Natural killer cell treated with Interleukin-12 subunit alpha and Interleukin-12 subunit beta and Interleukin-15 and Interleukin-18, amount 100 ng/mL, for 72 hours (primary cell): ENCODE measurements at regions not wholly inside any gene's neighbourhood (a gene's known extent, or its start where the extent isn't known, plus 50 kb on each side); places are given as distances from the start of the nearest gene placed in this dataset.

Experiments
- ATAC-seq, 2 donors: fragments of 150-1000 bp; cut with Tn5 transposase in 1 of 2; sonication (Bioruptor Pico), chemical (Tn5 transposase) in 1 of 2; 2 replicates each; pipeline ENCODE4 v1.10.0; 2021
- DNase-seq: peaks from one replicate; pipeline ENCODE4 v3.0.0; 2022; ENCODE audit warnings: low spot score
- H3K27ac Mint-ChIP-seq, 2 donors: 1 replicate in 1 of 2; 2 replicates in 1 of 2; pipeline ENCODE4 v1.8.0; 2022; ENCODE audit warnings: mixed read lengths in 2 of 2, mild to moderate bottlenecking in 1 of 2, moderate library complexity in 1 of 2
- H3K27me3 Mint-ChIP-seq, 2 donors: 1 replicate in 1 of 2; 2 replicates in 1 of 2; pipeline ENCODE4 v1.8.0; 2022; ENCODE audit warnings: mixed read lengths in 2 of 2
- H3K36me3 Mint-ChIP-seq: one replicate; pipeline ENCODE4 v1.8.0; 2022; ENCODE audit warnings: mixed read lengths
- H3K4me1 Mint-ChIP-seq, 2 donors: 1 replicate in 1 of 2; 2 replicates in 1 of 2; pipeline ENCODE4 v1.8.0; 2022; ENCODE audit warnings: low read depth in 2 of 2, mixed read lengths in 2 of 2, mild to moderate bottlenecking in 1 of 2
- H3K4me3 Mint-ChIP-seq: one replicate; pipeline ENCODE4 v1.8.0; 2022; ENCODE audit warnings: mixed read lengths
- H3K9me3 Mint-ChIP-seq: 2 replicates; pipeline ENCODE4 v1.8.0; 2022; ENCODE audit warnings: mixed read lengths

- Mint-ChIP-seq H3K27me3 (no peaks in the 10 kb centered on the region), H3K36me3 (peaks cover 9% of the 10 kb centered on the region), H3K27ac (peak overlapping the region; percentile 39 to 68), H3K9me3 (no peaks in the 10 kb centered on the region), H3K4me1 (peaks cover 40 to 55% of the 10 kb centered on the region in 2 donors), H3K4me3 (peak overlapping the region; percentile 25)
- ATAC-seq (no peak), DNase-seq (no peak)
Observed at GRCh38 chr14:71362920-71363584, 455.8 kb downstream of the PCNX1 start.

GRCh38 chr14:71363946-71364925 is 457.0 kb downstream of the PCNX1 start:
- H3K27me3 Mint-ChIP-seq: no peaks in the 10 kb centered on the region
- no peak overlapping the region for H3K27ac Mint-ChIP-seq
- H3K9me3 Mint-ChIP-seq: no peaks in the 10 kb centered on the region
- peaks cover 29 to 48% of the 10 kb centered on the region in 2 donors for H3K4me1 Mint-ChIP-seq
- H3K36me3 Mint-ChIP-seq: peaks cover 6% of the 10 kb centered on the region
- DNase-seq (no peak), ATAC-seq (no peak)
- H3K4me3 Mint-ChIP-seq: no peak overlapping the region

GRCh38 chr14:71365361-71365760 is 458.1 kb downstream of the PCNX1 start:
- Mint-ChIP-seq H3K36me3 (no peaks in the 10 kb centered on the region), H3K27ac (no peak overlapping the region), H3K9me3 (no peaks in the 10 kb centered on the region), H3K4me3 (no peak overlapping the region), H3K27me3 (no peaks in the 10 kb centered on the region), H3K4me1 (peaks cover 26 to 43% of the 10 kb centered on the region in 2 donors)
- DNase-seq: no peak
- ATAC-seq: no peak

- DNase-seq: no peak
Observed at GRCh38 chr14:71366861-71367260, 459.6 kb downstream of the PCNX1 start.

GRCh38 chr14:71371711-71372396 is 464.6 kb downstream of the PCNX1 start:
- DNase-seq: no peak
- H3K27ac Mint-ChIP-seq: peak overlapping the region; percentile 88 to 93
- H3K27me3 Mint-ChIP-seq: no peaks in the 10 kb centered on the region
- peak; percentile 92 to 97 for ATAC-seq
- peaks cover 7% of the 10 kb centered on the region for H3K36me3 Mint-ChIP-seq
- H3K4me3 Mint-ChIP-seq: peak overlapping the region; percentile 84
- no peaks in the 10 kb centered on the region for H3K9me3 Mint-ChIP-seq
- peaks cover 21 to 34% of the 10 kb centered on the region in 2 donors for H3K4me1 Mint-ChIP-seq

More at GRCh38 chr14:71366861-71367260, 459.6 kb downstream of the PCNX1 start:
- Mint-ChIP-seq H3K4me3 (no peak overlapping the region), H3K4me1 (peaks cover 15 to 36% of the 10 kb centered on the region in 2 donors), H3K27ac (no peak overlapping the region), H3K36me3 (no peaks in the 10 kb centered on the region), H3K27me3 (no peaks in the 10 kb centered on the region), H3K9me3 (no peaks in the 10 kb centered on the region)
- no peak for ATAC-seq

- no peaks in the 10 kb centered on the region for H3K9me3 Mint-ChIP-seq
- ATAC-seq (peak; percentile 6 to 43), DNase-seq (no peak)
- H3K4me3 Mint-ChIP-seq: peak overlapping the region; percentile 84
- peak overlapping the region; percentile 88 to 93 for H3K27ac Mint-ChIP-seq
- peaks cover 7% of the 10 kb centered on the region for H3K36me3 Mint-ChIP-seq
- no peaks in the 10 kb centered on the region for H3K27me3 Mint-ChIP-seq
- H3K4me1 Mint-ChIP-seq: peaks cover 21 to 34% of the 10 kb centered on the region in 2 donors
Observed at GRCh38 chr14:71372411-71372838, 465.2 kb downstream of the PCNX1 start.

- Mint-ChIP-seq H3K27me3 (no peaks in the 10 kb centered on the region), H3K4me3 (peak overlapping the region; percentile 31), H3K9me3 (peaks cover 4% of the 10 kb centered on the region), H3K27ac (peak overlapping the region; percentile 75 to 88), H3K36me3 (peaks cover 13% of the 10 kb centered on the region), H3K4me1 (peaks cover 33 to 46% of the 10 kb centered on the region in 2 donors)
- DNase-seq (no peak), ATAC-seq (peak in 1 of 2 donors; percentile 58)
Observed at GRCh38 chr14:71373773-71374172, 466.5 kb downstream of the PCNX1 start.

GRCh38 chr14:71374989-71375388 is 467.7 kb downstream of the PCNX1 start:
- peak overlapping the region; percentile 14 to 36 for H3K27ac Mint-ChIP-seq
- peaks cover 13% of the 10 kb centered on the region for H3K36me3 Mint-ChIP-seq
- ATAC-seq (no peak), DNase-seq (no peak)
- no peaks in the 10 kb centered on the region for H3K27me3 Mint-ChIP-seq
- peaks cover 37 to 49% of the 10 kb centered on the region in 2 donors for H3K4me1 Mint-ChIP-seq
- H3K9me3 Mint-ChIP-seq: peaks cover 4% of the 10 kb centered on the region
- H3K4me3 Mint-ChIP-seq: no peak overlapping the region

GRCh38 chr14:71377099-71377498 is 469.8 kb downstream of the PCNX1 start:
- DNase-seq: no peak
- Mint-ChIP-seq H3K36me3 (peaks cover 13% of the 10 kb centered on the region), H3K4me1 (peaks cover 35 to 37% of the 10 kb centered on the region in 2 donors), H3K27ac (peak overlapping the region in 1 of 2 donors; percentile 27), H3K9me3 (peaks cover 4% of the 10 kb centered on the region), H3K27me3 (no peaks in the 10 kb centered on the region), H3K4me3 (no peak overlapping the region)
- no peak for ATAC-seq

GRCh38 chr14:71380271-71380670 is 473.0 kb downstream of the PCNX1 start:
- ATAC-seq (no peak), DNase-seq (no peak)
- H3K4me1 Mint-ChIP-seq: peaks cover 28 to 43% of the 10 kb centered on the region in 2 donors
- peaks cover 4% of the 10 kb centered on the region for H3K9me3 Mint-ChIP-seq
- peaks cover 13% of the 10 kb centered on the region for H3K36me3 Mint-ChIP-seq
- peak overlapping the region in 1 of 2 donors; percentile 18 for H3K27ac Mint-ChIP-seq
- H3K4me3 Mint-ChIP-seq: no peak overlapping the region
- no peaks in the 10 kb centered on the region for H3K27me3 Mint-ChIP-seq

- Mint-ChIP-seq H3K4me1 (peaks cover 28 to 47% of the 10 kb centered on the region in 2 donors), H3K4me3 (no peak overlapping the region), H3K27ac (no peak overlapping the region), H3K36me3 (peaks cover 6% of the 10 kb centered on the region), H3K27me3 (no peaks in the 10 kb centered on the region), H3K9me3 (peaks cover 4% of the 10 kb centered on the region)
- ATAC-seq (no peak), DNase-seq (no peak)
Observed at GRCh38 chr14:71381814-71382213, 474.6 kb downstream of the PCNX1 start.

GRCh38 chr14:71382315-71382714 is 475.1 kb downstream of the PCNX1 start:
- Mint-ChIP-seq H3K36me3 (peaks cover 6% of the 10 kb centered on the region), H3K4me3 (no peak overlapping the region), H3K27me3 (no peaks in the 10 kb centered on the region), H3K4me1 (peaks cover 28 to 47% of the 10 kb centered on the region in 2 donors), H3K27ac (no peak overlapping the region), H3K9me3 (peaks cover 4% of the 10 kb centered on the region)
- DNase-seq (no peak), ATAC-seq (no peak)

- no peak overlapping the region for H3K4me3 Mint-ChIP-seq
- DNase-seq: no peak
- peak overlapping the region in 1 of 2 donors; percentile 30 for H3K27ac Mint-ChIP-seq
Observed at GRCh38 chr14:71383510-71383909, 476.3 kb downstream of the PCNX1 start.

More at GRCh38 chr14:71383510-71383909, 476.3 kb downstream of the PCNX1 start:
- Mint-ChIP-seq H3K27me3 (no peaks in the 10 kb centered on the region), H3K4me1 (peaks cover 18 to 37% of the 10 kb centered on the region in 2 donors), H3K9me3 (no peaks in the 10 kb centered on the region), H3K36me3 (no peaks in the 10 kb centered on the region)
- ATAC-seq: no peak
